HCT116 (cell line): ENCODE measurements at regions not wholly inside any gene's neighbourhood (a gene's known extent, or its start where the extent isn't known, plus 50 kb on each side); places are given as distances from the start of the nearest gene placed in this dataset.

Experiments
- POLR2A ChIP-seq: IDR thresholded peaks from 2 replicates; pipeline ENCODE4 v1.7.0; 2011; ENCODE audit warnings: borderline replicate concordance; ENCODE audit not compliant: insufficient read depth, insufficient read length; ENCODE audit errors: extremely low read depth
- POLR2AphosphoS5 ChIP-seq: IDR thresholded peaks from 2 replicates; pipeline ENCODE4 v1.6.1; 2011; ENCODE audit warnings: mild to moderate bottlenecking, low read depth, low read length, moderate library complexity
- SP1 ChIP-seq: IDR thresholded peaks from 2 replicates; pipeline ENCODE4 v1.6.1; 2012; ENCODE audit warnings: low read depth
- SRF ChIP-seq: IDR thresholded peaks from 2 replicates; pipeline ENCODE4 v1.6.1; 2012; ENCODE audit warnings: low read depth
- YY1 ChIP-seq: IDR thresholded peaks from 2 replicates; pipeline ENCODE4 v1.6.1; 2011; ENCODE audit warnings: low read length, low read depth, moderate library complexity, mild to moderate bottlenecking; ENCODE audit not compliant: insufficient replicate concordance; ENCODE audit errors: extremely low read depth
- TF ChIP-seq, protein P1 (sequence below), 3 experiments: fragments of 200-600 bp in 1 of 3; sonication (generic) in 1 of 3; IDR thresholded peaks in 2 of 3; conservative IDR thresholded peaks in 1 of 3; 2 replicates each; pipeline ENCODE4 v1.5.1; 2012 to 2017; ENCODE audit warnings: low read depth in 2 of 3, low read length in 2 of 3, antibody characterized with exemption in 1 of 3, borderline replicate concordance in 1 of 3, control low read depth in 1 of 3, mild to moderate bottlenecking in 1 of 3, mixed read lengths in 1 of 3, mixed run types in 1 of 3, moderate library complexity in 1 of 3; ENCODE audit not compliant: insufficient read depth in 1 of 3

GRCh38 chr13:39133781-39134180, 95.5 kb downstream of the NHLRC3 start:
- TF ChIP-seq, protein P1, sequence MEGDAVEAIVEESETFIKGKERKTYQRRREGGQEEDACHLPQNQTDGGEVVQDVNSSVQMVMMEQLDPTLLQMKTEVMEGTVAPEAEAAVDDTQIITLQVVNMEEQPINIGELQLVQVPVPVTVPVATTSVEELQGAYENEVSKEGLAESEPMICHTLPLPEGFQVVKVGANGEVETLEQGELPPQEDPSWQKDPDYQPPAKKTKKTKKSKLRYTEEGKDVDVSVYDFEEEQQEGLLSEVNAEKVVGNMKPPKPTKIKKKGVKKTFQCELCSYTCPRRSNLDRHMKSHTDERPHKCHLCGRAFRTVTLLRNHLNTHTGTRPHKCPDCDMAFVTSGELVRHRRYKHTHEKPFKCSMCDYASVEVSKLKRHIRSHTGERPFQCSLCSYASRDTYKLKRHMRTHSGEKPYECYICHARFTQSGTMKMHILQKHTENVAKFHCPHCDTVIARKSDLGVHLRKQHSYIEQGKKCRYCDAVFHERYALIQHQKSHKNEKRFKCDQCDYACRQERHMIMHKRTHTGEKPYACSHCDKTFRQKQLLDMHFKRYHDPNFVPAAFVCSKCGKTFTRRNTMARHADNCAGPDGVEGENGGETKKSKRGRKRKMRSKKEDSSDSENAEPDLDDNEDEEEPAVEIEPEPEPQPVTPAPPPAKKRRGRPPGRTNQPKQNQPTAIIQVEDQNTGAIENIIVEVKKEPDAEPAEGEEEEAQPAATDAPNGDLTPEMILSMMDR (IDR thresholded peaks at IDR 0.05 in 2 of 3, conservative IDR thresholded peaks at IDR 0.05 in 1 of 3; ENCODE audit: borderline replicate concordance in 1 of 3, insufficient read depth in 1 of 3, low read depth in 2 of 3, low read length in 2 of 3): no peak
- TF ChIP-seq SRF (no peak), SP1 (no peak), YY1 (no peak), POLR2AphosphoS5 (no peak), POLR2A (no peak)
